ENCODE measurements at regions not wholly inside any gene's neighbourhood (a gene's known extent, or its start where the extent isn't known, plus 50 kb on each side); places are given as distances from the start of the nearest gene placed in this dataset.
"Not testable (repeated sequence)": the region's sequence is repeated elsewhere in the genome, so short reads cannot be mapped to it uniquely, and the experiment has no call there.

GRCh38 chrX:34332334-34332733 lies 200.2 kb upstream of the FAM47A start:
- Histone ChIP-seq H3K4me3 (no peak overlapping the region), H3K79me2 (no peaks in the 10 kb centered on the region), H4K20me1 (ENCODE audit: insufficient read depth, poor library complexity, severe bottlenecking) (no peaks in the 10 kb centered on the region), H3K4me2 (no peak overlapping the region), H3K27ac (no peak overlapping the region), H3K27me3 (no peaks in the 10 kb centered on the region), H3K36me3 (replicated peaks; ENCODE audit: insufficient read depth, low read depth) (no peaks in the 10 kb centered on the region), H3K9me2 (replicated peaks; ENCODE audit: insufficient read depth) (no peaks in the 10 kb centered on the region), H3K4me1 (ENCODE audit: insufficient read depth) (no peaks in the 10 kb centered on the region), H2AFZ (no peak overlapping the region), H3K9me3 (ENCODE audit: low read depth) (no peaks in the 10 kb centered on the region)
- TF ChIP-seq EZH2phosphoT487 (IDR thresholded peaks at IDR 0.05; ENCODE audit: low read depth, severe bottlenecking, unreplicated experiment) (no peak), EZH2 (IDR thresholded peaks at IDR 0.05; ENCODE audit: borderline replicate concordance) (no peak), CTCF (IDR thresholded peaks at IDR 0.05; ENCODE audit: poor library complexity) (peak; percentile 54)
- 63% methylated on average over 2 of the region's 2 CpGs for WGBS (ENCODE audit: low lambda C conversion rate, missing lambda C conversion rate)
- DNase-seq (ENCODE audit: low spot score): no peak

- H3K4me1 ChIP-seq (ENCODE audit: insufficient read depth): no peaks in the 10 kb centered on the region
- no peak overlapping the region for H2AFZ ChIP-seq
- 67% methylated on average over 2 of the region's 2 CpGs for WGBS (ENCODE audit: low lambda C conversion rate, missing lambda C conversion rate)
- TF ChIP-seq EZH2 (IDR thresholded peaks at IDR 0.05; ENCODE audit: borderline replicate concordance): no peak
- DNase-seq (ENCODE audit: low spot score): no peak
- H3K4me3 ChIP-seq: no peak overlapping the region
- no peaks in the 10 kb centered on the region for H3K9me3 ChIP-seq (ENCODE audit: low read depth)
- no peak overlapping the region for H3K4me2 ChIP-seq
- no peaks in the 10 kb centered on the region for H4K20me1 ChIP-seq (ENCODE audit: insufficient read depth, poor library complexity, severe bottlenecking)
- H3K79me2 ChIP-seq: no peaks in the 10 kb centered on the region
- no peak overlapping the region for H3K27ac ChIP-seq
- H3K9me2 ChIP-seq (replicated peaks; ENCODE audit: insufficient read depth): no peaks in the 10 kb centered on the region
- H3K36me3 ChIP-seq (replicated peaks; ENCODE audit: insufficient read depth, low read depth): no peaks in the 10 kb centered on the region
- H3K27me3 ChIP-seq: no peaks in the 10 kb centered on the region
Observed at GRCh38 chrX:34325460-34325859, 193.3 kb upstream of the FAM47A start.

- not testable (repeated sequence) for H4K20me1 ChIP-seq (ENCODE audit: insufficient read depth, poor library complexity, severe bottlenecking); H3K4me1 ChIP-seq (ENCODE audit: insufficient read depth); H3K4me3 ChIP-seq; H3K79me2 ChIP-seq; H3K36me3 ChIP-seq (replicated peaks; ENCODE audit: insufficient read depth, low read depth); DNase-seq (ENCODE audit: low spot score); H3K27ac ChIP-seq; H3K9me2 ChIP-seq (replicated peaks; ENCODE audit: insufficient read depth); H2AFZ ChIP-seq; H3K4me2 ChIP-seq; H3K9me3 ChIP-seq (ENCODE audit: low read depth); H3K27me3 ChIP-seq
- 93% methylated on average over 16 of the region's 16 CpGs for WGBS (ENCODE audit: low lambda C conversion rate, missing lambda C conversion rate)
Observed at GRCh38 chrX:34320424-34320823, 188.3 kb upstream of the FAM47A start.

GRCh38 chrX:34300871-34301270 lies 168.8 kb upstream of the FAM47A start:
- H2AFZ ChIP-seq: no peak overlapping the region
- no peaks in the 10 kb centered on the region for H3K79me2 ChIP-seq
- TF ChIP-seq CTCF (IDR thresholded peaks at IDR 0.05; ENCODE audit: poor library complexity) (peak; percentile 85), EZH2 (IDR thresholded peaks at IDR 0.05; ENCODE audit: borderline replicate concordance) (no peak)
- no peak overlapping the region for H3K4me3 ChIP-seq
- H4K20me1 ChIP-seq (ENCODE audit: insufficient read depth, poor library complexity, severe bottlenecking): no peaks in the 10 kb centered on the region
- no peaks in the 10 kb centered on the region for H3K9me3 ChIP-seq (ENCODE audit: low read depth)
- no peaks in the 10 kb centered on the region for H3K27me3 ChIP-seq
- no peaks in the 10 kb centered on the region for H3K9me2 ChIP-seq (replicated peaks; ENCODE audit: insufficient read depth)
- WGBS (ENCODE audit: low lambda C conversion rate, missing lambda C conversion rate): 0% methylated on average over 1 of the region's 1 CpG
- no peak overlapping the region for H3K27ac ChIP-seq
- no peaks in the 10 kb centered on the region for H3K4me1 ChIP-seq (ENCODE audit: insufficient read depth)
- H3K4me2 ChIP-seq: no peak overlapping the region
- peak; percentile 73 for DNase-seq (ENCODE audit: low spot score)
- H3K36me3 ChIP-seq (replicated peaks; ENCODE audit: insufficient read depth, low read depth): no peaks in the 10 kb centered on the region

Data from hepatocyte (in vitro differentiated cells).